GM18873 (cell line): ENCODE measurements at regions not wholly inside any gene's neighbourhood (a gene's known extent, or its start where the extent isn't known, plus 50 kb on each side); places are given as distances from the start of the nearest gene placed in this dataset.

Experiments
- ATAC-seq: cut with Tn5 transposase; IDR thresholded peaks from one replicate; pipeline ENCODE4 v1.9.1; 2021; ENCODE audit warnings: mild to moderate bottlenecking, moderate library complexity, moderate number of reproducible peaks; ENCODE audit not compliant: unreplicated experiment, low FRiP score

- no peak for ATAC-seq
Observed at GRCh38 chr2:211049321-211050018, 493.1 kb downstream of the CPS1 start.

- no peak for ATAC-seq
Observed at GRCh38 chr2:211055438-211055837, 499.0 kb downstream of the CPS1 start.

GRCh38 chr2:211061612-211062296 lies 505.4 kb downstream of the CPS1 start:
- ATAC-seq = no peak

- no peak for ATAC-seq
Observed at GRCh38 chr2:211062297-211062612, 505.9 kb downstream of the CPS1 start.

- ATAC-seq = no peak
Observed at GRCh38 chr2:211067029-211067428, 510.6 kb downstream of the CPS1 start.

GRCh38 chr2:211068108-211068780 lies 511.8 kb downstream of the CPS1 start:
- ATAC-seq = no peak

GRCh38 chr2:211070547-211070946 lies 514.1 kb downstream of the CPS1 start:
- no peak for ATAC-seq

GRCh38 chr2:211077216-211077767 lies 520.9 kb downstream of the CPS1 start:
- ATAC-seq = no peak

GRCh38 chr2:211084352-211084751 lies 528.0 kb downstream of the CPS1 start:
- ATAC-seq = no peak

- ATAC-seq = no peak
Observed at GRCh38 chr2:211085056-211085680, 528.8 kb downstream of the CPS1 start.

- ATAC-seq = no peak
Observed at GRCh38 chr2:211086049-211086448, 529.6 kb downstream of the CPS1 start.

GRCh38 chr2:211089127-211089526 lies 532.7 kb downstream of the CPS1 start:
- no peak for ATAC-seq

GRCh38 chr2:211093743-211094303 lies 537.4 kb downstream of the CPS1 start:
- no peak for ATAC-seq

- ATAC-seq = no peak
Observed at GRCh38 chr2:211103989-211104388, 547.6 kb downstream of the CPS1 start.

- ATAC-seq = no peak
Observed at GRCh38 chr2:211113334-211114175, 557.2 kb downstream of the CPS1 start.

GRCh38 chr2:211114826-211115455 lies 558.5 kb downstream of the CPS1 start:
- no peak for ATAC-seq

GRCh38 chr2:211117026-211117425 lies 560.6 kb downstream of the CPS1 start:
- ATAC-seq = no peak

- ATAC-seq = no peak
Observed at GRCh38 chr2:211126256-211126655, 569.9 kb downstream of the CPS1 start.

- ATAC-seq = no peak
Observed at GRCh38 chr2:211127501-211127900, 571.1 kb downstream of the CPS1 start.
